Stimulated activated CD4-positive, alpha-beta T cell treated with anti-CD3 and anti-CD28 coated beads, Interleukin-12 subunit alpha, Interleukin-12 subunit beta, amount 100 ng/mL, for 48 hours (primary cell): ENCODE measurements at regions not wholly inside any gene's neighbourhood (a gene's known extent, or its start where the extent isn't known, plus 50 kb on each side); places are given as distances from the start of the nearest gene placed in this dataset.

ENCODE experiments used
- DNase-seq, 3 donors: peaks; one replicate each; pipeline ENCODE4 v3.0.0-alpha.2; 2020; ENCODE audit warnings: low read depth in 2 of 3, low spot score in 1 of 3

DNA sequence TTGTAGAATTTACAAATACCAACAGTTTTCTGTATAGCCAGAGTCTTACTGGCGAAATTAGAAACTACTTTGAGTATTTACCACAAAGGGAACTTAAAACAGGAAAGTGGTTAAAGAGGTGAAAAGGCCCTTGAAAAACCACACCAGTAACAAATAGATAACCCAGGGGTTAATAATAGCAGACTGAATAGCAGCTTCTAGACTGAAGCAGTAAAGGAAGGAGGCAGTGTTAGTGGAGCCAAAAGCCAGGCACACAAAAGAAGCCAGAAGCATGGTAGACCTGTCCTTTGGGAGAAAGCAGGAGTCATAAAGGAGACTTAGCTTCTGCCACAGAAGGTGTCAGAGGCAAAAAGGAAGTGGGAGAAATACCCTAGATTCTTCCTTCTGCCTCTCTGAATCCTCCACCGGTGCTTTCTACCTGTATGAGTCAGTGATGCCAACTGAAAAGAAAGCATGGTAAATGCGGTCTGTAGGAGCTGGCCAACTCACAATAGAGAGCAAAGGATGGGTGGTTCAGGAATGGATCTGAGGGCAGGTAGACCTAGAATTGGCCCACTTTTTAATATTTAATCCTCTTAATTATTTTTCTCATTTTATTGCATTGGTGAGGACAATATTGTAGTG, 97.3 kb downstream of the ARL6IP6 start:
- DNase-seq = no peak

DNA sequence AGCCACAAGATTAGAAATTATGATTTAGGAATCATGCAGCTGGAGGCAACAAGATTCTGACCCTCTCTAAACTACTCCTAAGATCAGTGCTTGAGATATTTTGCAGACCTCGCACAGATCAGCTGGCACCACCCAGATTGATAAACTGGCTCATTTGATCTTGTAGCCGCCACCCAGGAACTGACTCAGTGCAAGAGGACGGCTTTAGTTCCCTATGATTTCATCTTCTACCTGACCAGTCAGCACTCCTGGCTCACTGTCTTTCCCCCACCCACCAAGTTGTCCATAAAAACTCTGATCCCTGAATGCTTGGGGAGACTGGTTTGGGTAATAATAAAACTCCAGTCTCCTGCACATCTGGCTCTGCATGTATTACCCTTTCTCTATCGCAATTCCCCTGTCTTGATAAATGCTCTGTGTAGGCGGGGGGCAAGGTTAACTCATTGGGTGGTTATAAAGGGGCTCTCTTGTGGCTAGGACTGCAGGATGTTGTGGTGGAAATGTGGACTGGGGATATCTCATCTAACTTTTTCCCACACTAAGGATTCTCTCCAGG, 96.1 kb downstream of the ARL6IP6 start:
- no peak for DNase-seq

DNA sequence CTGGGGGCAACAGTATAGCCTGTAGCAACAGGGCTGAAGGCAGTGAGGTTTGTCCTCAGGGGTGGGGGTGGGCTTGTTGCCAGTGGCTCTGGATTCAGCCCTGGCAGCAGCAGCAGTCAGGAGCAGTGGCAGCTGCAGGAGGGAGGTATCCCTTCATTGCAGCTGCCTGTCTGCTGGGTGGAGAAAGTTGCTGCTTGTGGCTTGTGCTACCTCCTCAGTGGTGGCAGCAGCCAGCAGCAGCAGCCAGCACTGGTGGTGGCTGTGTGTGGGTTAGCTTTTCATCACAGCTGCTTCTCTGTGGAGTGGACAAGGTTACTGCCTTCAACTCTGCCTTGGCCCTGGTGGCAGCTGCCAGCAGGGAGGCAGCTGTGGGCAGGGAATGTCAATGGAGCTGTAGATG, 94.9 kb downstream of the ARL6IP6 start:
- DNase-seq = no peak
